ENCODE measurements at regions not wholly inside any gene's neighbourhood (a gene's known extent, or its start where the extent isn't known, plus 50 kb on each side); places are given as distances from the start of the nearest gene placed in this dataset.

DNA sequence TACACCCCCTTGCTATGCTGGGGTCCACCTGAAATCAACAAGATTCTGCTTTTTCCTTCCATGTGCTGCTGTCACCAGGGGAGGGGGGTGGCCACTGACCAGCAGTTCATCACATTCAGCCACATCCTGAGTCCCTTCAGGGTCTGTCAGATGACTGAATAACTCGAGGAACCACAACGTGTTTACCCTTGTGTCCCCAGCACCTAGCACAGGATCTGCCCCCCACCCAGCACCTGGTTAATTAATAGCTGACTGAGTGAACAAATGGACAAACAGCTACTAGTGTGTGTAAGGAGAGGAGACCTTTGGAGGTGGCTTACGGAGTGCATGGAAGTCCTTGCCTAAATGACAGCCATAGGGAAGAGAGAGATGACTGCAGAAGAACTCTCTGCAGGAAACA, 119.5 kb upstream of the NCAM1 start:
- TF ChIP-seq, protein P1, sequence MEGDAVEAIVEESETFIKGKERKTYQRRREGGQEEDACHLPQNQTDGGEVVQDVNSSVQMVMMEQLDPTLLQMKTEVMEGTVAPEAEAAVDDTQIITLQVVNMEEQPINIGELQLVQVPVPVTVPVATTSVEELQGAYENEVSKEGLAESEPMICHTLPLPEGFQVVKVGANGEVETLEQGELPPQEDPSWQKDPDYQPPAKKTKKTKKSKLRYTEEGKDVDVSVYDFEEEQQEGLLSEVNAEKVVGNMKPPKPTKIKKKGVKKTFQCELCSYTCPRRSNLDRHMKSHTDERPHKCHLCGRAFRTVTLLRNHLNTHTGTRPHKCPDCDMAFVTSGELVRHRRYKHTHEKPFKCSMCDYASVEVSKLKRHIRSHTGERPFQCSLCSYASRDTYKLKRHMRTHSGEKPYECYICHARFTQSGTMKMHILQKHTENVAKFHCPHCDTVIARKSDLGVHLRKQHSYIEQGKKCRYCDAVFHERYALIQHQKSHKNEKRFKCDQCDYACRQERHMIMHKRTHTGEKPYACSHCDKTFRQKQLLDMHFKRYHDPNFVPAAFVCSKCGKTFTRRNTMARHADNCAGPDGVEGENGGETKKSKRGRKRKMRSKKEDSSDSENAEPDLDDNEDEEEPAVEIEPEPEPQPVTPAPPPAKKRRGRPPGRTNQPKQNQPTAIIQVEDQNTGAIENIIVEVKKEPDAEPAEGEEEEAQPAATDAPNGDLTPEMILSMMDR (IDR thresholded peaks at IDR 0.05; ENCODE audit: control insufficient read depth, insufficient read depth, low read depth, low read length, missing control alignments) = no peak
- no peak overlapping the region for H3K4me3 ChIP-seq (ENCODE audit: control insufficient read depth, low read depth, low read length)
- DNase-seq (ENCODE audit: low read depth) = no peak

DNA sequence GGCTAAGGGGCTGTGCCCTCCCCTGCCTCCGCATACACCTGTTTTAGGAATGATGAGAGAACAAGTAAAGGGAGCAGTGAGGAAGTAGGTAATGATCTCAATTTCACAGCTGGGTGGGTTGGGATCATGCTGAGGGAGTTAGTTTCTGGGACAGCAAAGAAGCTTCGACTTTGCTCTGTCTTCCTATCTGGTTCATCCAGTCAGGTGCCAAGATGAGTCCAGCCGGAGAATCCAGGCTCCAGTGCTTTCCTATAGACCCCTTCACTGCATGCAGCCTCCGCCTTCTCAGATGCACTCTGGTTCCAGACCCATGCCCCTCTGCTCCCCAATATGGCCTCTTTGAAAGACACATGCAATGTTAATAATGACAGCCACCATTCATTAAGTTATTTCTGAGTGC, 119.1 kb upstream of the NCAM1 start:
- no peak for DNase-seq (ENCODE audit: low read depth)
- no peak overlapping the region for H3K4me3 ChIP-seq (ENCODE audit: control insufficient read depth, low read depth, low read length)
- TF ChIP-seq, protein P1 (IDR thresholded peaks at IDR 0.05; ENCODE audit: control insufficient read depth, insufficient read depth, low read depth, low read length, missing control alignments) = no peak

DNA sequence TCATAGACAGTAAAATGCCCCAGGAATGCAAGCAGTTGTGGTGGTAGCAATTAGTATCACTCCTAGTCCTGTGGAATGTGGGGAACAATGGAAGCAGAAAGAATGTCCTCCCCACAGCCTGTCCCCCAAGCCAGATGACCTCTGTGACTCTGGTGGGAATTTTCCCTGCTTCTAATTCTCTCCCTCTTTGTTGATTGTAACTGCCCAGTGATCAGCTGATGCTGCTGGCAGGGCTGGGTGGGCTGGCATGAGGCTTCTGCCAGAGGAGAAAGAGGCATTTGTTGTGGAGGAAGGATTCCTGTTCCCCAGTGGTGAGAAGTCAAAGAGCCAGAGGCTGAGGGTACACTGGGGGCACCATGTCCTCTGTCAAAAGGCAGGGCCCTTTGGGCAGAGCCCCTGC, 116.7 kb upstream of the NCAM1 start:
- TF ChIP-seq, protein P1 (IDR thresholded peaks at IDR 0.05; ENCODE audit: control insufficient read depth, insufficient read depth, low read depth, low read length, missing control alignments) = no peak
- DNase-seq (ENCODE audit: low read depth) = no peak
- H3K4me3 ChIP-seq (ENCODE audit: control insufficient read depth, low read depth, low read length) = no peak overlapping the region

DNA sequence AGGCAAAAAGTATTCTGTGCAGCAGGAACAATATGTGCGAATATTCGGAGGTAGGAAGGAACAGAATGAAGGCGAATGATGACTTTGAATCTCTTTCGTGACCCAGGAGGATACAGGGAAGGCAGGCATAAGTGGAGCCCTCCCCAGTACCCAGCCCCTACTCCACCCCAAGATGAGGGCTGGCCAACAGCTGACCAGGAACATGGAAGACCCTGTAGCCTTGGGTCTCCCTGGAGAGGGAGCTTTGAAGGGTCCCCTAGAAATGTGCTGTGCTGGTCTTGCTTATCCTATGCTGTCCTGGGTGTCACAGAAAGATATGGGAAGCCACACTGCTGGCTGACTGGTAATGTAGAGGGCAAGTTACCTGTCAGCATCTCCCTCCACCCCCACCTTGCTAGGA, 113.7 kb upstream of the NCAM1 start:
- no peak for DNase-seq (ENCODE audit: low read depth)
- H3K4me3 ChIP-seq (ENCODE audit: control insufficient read depth, low read depth, low read length) = no peak overlapping the region
- TF ChIP-seq, protein P1 (IDR thresholded peaks at IDR 0.05; ENCODE audit: control insufficient read depth, insufficient read depth, low read depth, low read length, missing control alignments) = no peak

DNA sequence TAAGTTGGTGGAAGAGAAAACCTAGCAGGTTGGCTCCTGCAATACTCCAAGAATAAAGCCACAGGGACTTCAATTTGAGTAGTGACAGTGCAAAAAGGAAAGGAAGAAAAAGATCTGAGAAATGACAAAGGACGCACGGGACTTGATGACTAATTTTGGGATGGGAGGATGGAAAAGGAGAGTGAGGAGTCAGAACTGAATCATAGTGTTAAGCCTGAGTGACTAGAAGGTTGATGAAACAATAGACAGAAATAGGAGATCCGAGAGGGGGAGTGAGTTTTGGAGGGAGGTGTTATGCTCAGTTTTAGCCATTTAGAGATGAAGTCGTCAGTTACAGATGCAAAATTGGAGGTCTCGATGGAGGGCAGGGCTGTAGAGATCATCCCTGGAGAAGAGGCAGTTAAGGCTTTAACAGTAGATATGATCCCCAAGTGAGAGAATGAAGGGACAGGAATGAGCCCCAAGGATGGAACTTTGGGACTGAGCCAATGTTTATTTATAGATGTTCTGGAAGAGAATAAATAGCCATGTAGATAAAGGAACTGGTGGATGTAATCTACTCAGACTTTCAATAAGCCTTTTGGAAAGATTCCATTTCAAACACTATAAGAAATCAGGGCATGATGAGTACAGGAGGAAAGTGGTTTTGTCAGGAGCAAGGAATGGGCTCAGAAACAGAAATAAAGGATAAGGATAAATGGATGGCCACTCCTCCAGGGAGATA, 108.9 kb upstream of the NCAM1 start:
- DNase-seq (ENCODE audit: low read depth) = no peak
- no peak overlapping the region for H3K4me3 ChIP-seq (ENCODE audit: control insufficient read depth, low read depth, low read length)
- TF ChIP-seq, protein P1 (IDR thresholded peaks at IDR 0.05; ENCODE audit: control insufficient read depth, insufficient read depth, low read depth, low read length, missing control alignments) = no peak

DNA sequence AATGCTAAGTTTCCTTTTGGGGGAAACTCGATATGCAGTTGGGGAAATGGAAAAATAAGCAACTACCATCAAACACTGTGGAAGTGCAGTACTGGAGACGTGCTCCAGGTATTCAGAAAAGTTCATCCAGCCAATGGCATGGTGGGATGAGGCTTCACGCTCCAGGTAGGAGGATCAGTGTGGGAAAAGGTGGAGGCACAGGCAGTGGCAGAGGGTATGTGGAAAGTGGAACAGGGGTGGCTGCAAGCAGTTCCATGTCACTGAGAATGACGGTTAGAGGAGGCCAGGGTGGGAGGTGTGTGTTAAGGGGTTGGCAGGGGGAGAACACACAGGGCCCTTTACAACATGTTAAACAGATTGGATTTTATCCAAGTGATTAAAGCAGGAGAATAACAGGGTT, 105.1 kb upstream of the NCAM1 start:
- no peak for DNase-seq (ENCODE audit: low read depth)
- TF ChIP-seq, protein P1 (IDR thresholded peaks at IDR 0.05; ENCODE audit: control insufficient read depth, insufficient read depth, low read depth, low read length, missing control alignments) = no peak

More for the DNA sequence above, 105.1 kb upstream of the NCAM1 start:
- H3K4me3 ChIP-seq (ENCODE audit: control insufficient read depth, low read depth, low read length) = no peak overlapping the region
